Chondrocyte (in vitro differentiated cells): ENCODE measurements at regions not wholly inside any gene's neighbourhood (a gene's known extent, or its start where the extent isn't known, plus 50 kb on each side); places are given as distances from the start of the nearest gene placed in this dataset.

ENCODE experiments used
- DNase-seq: peaks from one replicate; pipeline ENCODE4 v3.0.0; 2021; ENCODE audit warnings: mixed read lengths, low spot score
- H3K27ac Mint-ChIP-seq: one replicate; pipeline ENCODE4 v1.8.0; 2021; ENCODE audit warnings: mild to moderate bottlenecking, moderate library complexity, mixed read lengths; ENCODE audit not compliant: unreplicated experiment
- H3K27me3 Mint-ChIP-seq: 2 replicates; pipeline ENCODE4 v1.8.0; 2021; ENCODE audit warnings: low read depth, mixed read lengths
- H3K36me3 Mint-ChIP-seq: 2 replicates; pipeline ENCODE4 v1.8.0; 2021; ENCODE audit warnings: low read depth, mixed read lengths
- H3K4me1 Mint-ChIP-seq: 2 replicates; pipeline ENCODE4 v1.8.0; 2021; ENCODE audit warnings: low read depth, mild to moderate bottlenecking, mixed read lengths
- H3K4me3 Mint-ChIP-seq: one replicate; pipeline ENCODE4 v1.8.0; 2021; ENCODE audit warnings: mild to moderate bottlenecking, moderate library complexity, mixed read lengths; ENCODE audit not compliant: unreplicated experiment
- H3K9me3 Mint-ChIP-seq: 2 replicates; pipeline ENCODE4 v1.8.0; 2021; ENCODE audit warnings: low read depth, mixed read lengths
- TF ChIP-seq, protein P1 (sequence below): fragments of 200-600 bp; sonication (generic); IDR thresholded peaks from 2 replicates; pipeline ENCODE4 v1.5.0; 2021; ENCODE audit warnings: antibody characterized with exemption, mild to moderate bottlenecking, moderate library complexity

- H3K27me3 Mint-ChIP-seq: no peaks in the 10 kb centered on the region
- TF ChIP-seq, protein P1, sequence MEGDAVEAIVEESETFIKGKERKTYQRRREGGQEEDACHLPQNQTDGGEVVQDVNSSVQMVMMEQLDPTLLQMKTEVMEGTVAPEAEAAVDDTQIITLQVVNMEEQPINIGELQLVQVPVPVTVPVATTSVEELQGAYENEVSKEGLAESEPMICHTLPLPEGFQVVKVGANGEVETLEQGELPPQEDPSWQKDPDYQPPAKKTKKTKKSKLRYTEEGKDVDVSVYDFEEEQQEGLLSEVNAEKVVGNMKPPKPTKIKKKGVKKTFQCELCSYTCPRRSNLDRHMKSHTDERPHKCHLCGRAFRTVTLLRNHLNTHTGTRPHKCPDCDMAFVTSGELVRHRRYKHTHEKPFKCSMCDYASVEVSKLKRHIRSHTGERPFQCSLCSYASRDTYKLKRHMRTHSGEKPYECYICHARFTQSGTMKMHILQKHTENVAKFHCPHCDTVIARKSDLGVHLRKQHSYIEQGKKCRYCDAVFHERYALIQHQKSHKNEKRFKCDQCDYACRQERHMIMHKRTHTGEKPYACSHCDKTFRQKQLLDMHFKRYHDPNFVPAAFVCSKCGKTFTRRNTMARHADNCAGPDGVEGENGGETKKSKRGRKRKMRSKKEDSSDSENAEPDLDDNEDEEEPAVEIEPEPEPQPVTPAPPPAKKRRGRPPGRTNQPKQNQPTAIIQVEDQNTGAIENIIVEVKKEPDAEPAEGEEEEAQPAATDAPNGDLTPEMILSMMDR: no peak
- no peaks in the 10 kb centered on the region for H3K36me3 Mint-ChIP-seq
- DNase-seq: no peak
- H3K9me3 Mint-ChIP-seq: peaks cover 3% of the 10 kb centered on the region
- no peaks in the 10 kb centered on the region for H3K4me1 Mint-ChIP-seq
- H3K27ac Mint-ChIP-seq: no peak overlapping the region
- no peak overlapping the region for H3K4me3 Mint-ChIP-seq
Measured at GRCh38 chr17:53932386-53932785, 109.7 kb downstream of the KIF2B start.

- H3K4me3 Mint-ChIP-seq: no peak overlapping the region
Measured at GRCh38 chr17:53934931-53935330, 112.2 kb downstream of the KIF2B start.

DNA sequence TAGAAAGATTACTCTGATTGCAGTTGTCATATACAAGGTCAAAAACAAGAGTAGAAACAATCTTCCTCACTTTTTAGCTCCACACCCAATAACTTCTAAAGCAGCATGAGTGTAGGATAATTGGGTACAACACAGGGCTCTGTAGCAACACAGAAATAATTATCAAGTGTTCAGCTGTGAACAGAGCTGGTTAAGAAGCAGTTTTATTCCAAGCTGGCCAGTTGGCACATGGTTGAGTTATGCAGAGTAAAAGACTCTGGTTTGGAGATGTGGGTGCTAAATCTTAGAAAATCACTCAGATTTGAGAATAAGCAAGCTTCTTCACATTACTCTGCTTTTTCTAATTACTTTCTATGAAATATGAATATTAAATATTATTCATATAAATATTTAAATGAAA, 118.5 kb downstream of the KIF2B start:
- H3K4me3 Mint-ChIP-seq: no peak overlapping the region
- H3K9me3 Mint-ChIP-seq: no peaks in the 10 kb centered on the region
- no peak for DNase-seq
- TF ChIP-seq, protein P1: no peak
- H3K4me1 Mint-ChIP-seq: no peaks in the 10 kb centered on the region
- H3K36me3 Mint-ChIP-seq: no peaks in the 10 kb centered on the region
- H3K27me3 Mint-ChIP-seq: no peaks in the 10 kb centered on the region
- H3K27ac Mint-ChIP-seq: no peak overlapping the region

More at GRCh38 chr17:53934931-53935330, 112.2 kb downstream of the KIF2B start:
- TF ChIP-seq, protein P1: no peak
- DNase-seq: no peak
- peaks cover 3% of the 10 kb centered on the region for H3K9me3 Mint-ChIP-seq
- H3K36me3 Mint-ChIP-seq: no peaks in the 10 kb centered on the region
- H3K27me3 Mint-ChIP-seq: no peaks in the 10 kb centered on the region
- H3K4me1 Mint-ChIP-seq: no peaks in the 10 kb centered on the region
- H3K27ac Mint-ChIP-seq: no peak overlapping the region

- Mint-ChIP-seq H3K9me3 (no peaks in the 10 kb centered on the region), H3K4me1 (no peaks in the 10 kb centered on the region), H3K27ac (no peak overlapping the region), H3K4me3 (no peak overlapping the region), H3K36me3 (no peaks in the 10 kb centered on the region), H3K27me3 (no peaks in the 10 kb centered on the region)
- no peak for DNase-seq
- TF ChIP-seq, protein P1: no peak
Measured at GRCh38 chr17:53942436-53942835, 119.7 kb downstream of the KIF2B start.

DNA sequence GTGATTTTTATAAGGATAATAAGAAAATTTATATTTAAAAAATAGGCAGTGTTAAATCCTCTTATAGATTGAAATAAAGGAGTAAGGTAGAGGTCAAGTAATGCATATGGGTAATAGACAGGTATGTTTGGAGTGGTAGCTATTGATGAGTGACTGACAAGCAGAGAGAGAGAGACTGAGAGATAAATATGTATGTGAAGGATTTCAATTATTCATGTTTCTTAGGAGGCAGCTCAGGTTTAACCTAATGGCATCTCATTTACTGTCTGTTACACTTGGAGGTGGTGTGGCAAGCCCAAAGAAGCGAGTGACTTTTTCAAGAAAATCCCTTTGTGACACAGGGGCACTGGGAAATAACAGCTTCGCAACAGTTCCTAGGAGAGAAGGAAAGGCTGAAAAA, 120.2 kb downstream of the KIF2B start:
- Mint-ChIP-seq H3K36me3 (no peaks in the 10 kb centered on the region), H3K4me3 (no peak overlapping the region), H3K9me3 (no peaks in the 10 kb centered on the region), H3K4me1 (no peaks in the 10 kb centered on the region), H3K27ac (no peak overlapping the region), H3K27me3 (no peaks in the 10 kb centered on the region)
- TF ChIP-seq, protein P1: no peak
- no peak for DNase-seq
